Activated CD4-positive, alpha-beta T cell treated with anti-CD3 and anti-CD28 coated beads, Interleukin-2, amount 10 ng/mL, durations not matched to agents 7 days and 5 days (primary cell): ENCODE measurements at regions not wholly inside any gene's neighbourhood (a gene's known extent, or its start where the extent isn't known, plus 50 kb on each side); places are given as distances from the start of the nearest gene placed in this dataset.

Experiments
- CTCF ChIA-PET: fragments of 350-600 bp; sonication (Branson Sonifier 250); formaldehyde crosslinking; loops from one replicate; lab custom pipeline; 2021; ENCODE audit warnings: antibody characterized with exemption; lab: Charles Lee
- POLR2A ChIA-PET: fragments of 350-600 bp; sonication (Branson Sonifier 250); formaldehyde crosslinking; loops from one replicate; lab custom pipeline; 2021; ENCODE audit warnings: antibody characterized with exemption; lab: Charles Lee
- DNase-seq: peaks from one replicate; pipeline ENCODE4 v3.0.0-alpha.2; 2020
- H3K27ac Mint-ChIP-seq: one replicate; pipeline ENCODE4 v1.8.0; 2021; ENCODE audit warnings: mild to moderate bottlenecking, moderate library complexity, mixed read lengths
- H3K27me3 Mint-ChIP-seq: one replicate; pipeline ENCODE4 v1.8.0; 2021; ENCODE audit warnings: mixed read lengths
- H3K36me3 Mint-ChIP-seq: one replicate; pipeline ENCODE4 v1.8.0; 2021; ENCODE audit warnings: low read depth, mixed read lengths
- H3K4me1 Mint-ChIP-seq: one replicate; pipeline ENCODE4 v1.8.0; 2021; ENCODE audit warnings: mixed read lengths
- H3K4me3 Mint-ChIP-seq: one replicate; pipeline ENCODE4 v1.8.0; 2021; ENCODE audit warnings: mild to moderate bottlenecking, moderate library complexity, mixed read lengths
- H3K9me3 Mint-ChIP-seq: one replicate; pipeline ENCODE4 v1.8.0; 2021; ENCODE audit warnings: mixed read lengths

GRCh38 chr2:79219383-79219988 is 59.9 kb upstream of the REG3A start:
- ChIA-PET CTCF (no interaction called here), POLR2A (no interaction called here)
- Mint-ChIP-seq H3K36me3 (no peaks in the 10 kb centered on the region), H3K4me1 (no peaks in the 10 kb centered on the region), H3K4me3 (no peak overlapping the region), H3K9me3 (no peaks in the 10 kb centered on the region), H3K27me3 (no peaks in the 10 kb centered on the region), H3K27ac (no peak overlapping the region)
- peak; percentile 33 for DNase-seq

- DNase-seq: no peak
- Mint-ChIP-seq H3K4me1 (no peaks in the 10 kb centered on the region), H3K4me3 (no peak overlapping the region), H3K9me3 (peaks cover 2% of the 10 kb centered on the region), H3K27me3 (no peaks in the 10 kb centered on the region), H3K27ac (no peak overlapping the region), H3K36me3 (no peaks in the 10 kb centered on the region)
- POLR2A ChIA-PET: no interaction called here
- CTCF ChIA-PET: no interaction called here
Measured at GRCh38 chr2:79210274-79210917, 50.8 kb upstream of the REG3A start.
